Activated naive CD8-positive, alpha-beta T cell treated with anti-CD3 and anti-CD28 coated beads, Interleukin-2, amount 50 U/mL, for 24 hours (primary cell): ENCODE measurements at regions not wholly inside any gene's neighbourhood (a gene's known extent, or its start where the extent isn't known, plus 50 kb on each side); places are given as distances from the start of the nearest gene placed in this dataset.

Experiments
- ATAC-seq: fragments of 150-1000 bp; cut with Tn5 transposase; one replicate; pipeline ENCODE4 v1.10.0; 2021
- DNase-seq: peaks from one replicate; pipeline ENCODE4 v3.0.0; 2021
- H3K27ac Mint-ChIP-seq: one replicate; pipeline ENCODE4 v1.8.0; 2021; ENCODE audit warnings: mild to moderate bottlenecking, mixed read lengths
- H3K27me3 Mint-ChIP-seq: one replicate; pipeline ENCODE4 v1.8.0; 2021; ENCODE audit warnings: mixed read lengths
- H3K36me3 Mint-ChIP-seq: one replicate; pipeline ENCODE4 v1.8.0; 2021; ENCODE audit warnings: low read depth, mixed read lengths
- H3K4me1 Mint-ChIP-seq: one replicate; pipeline ENCODE4 v1.8.0; 2021; ENCODE audit warnings: mixed read lengths
- H3K4me3 Mint-ChIP-seq: one replicate; pipeline ENCODE4 v1.8.0; 2021; ENCODE audit warnings: mild to moderate bottlenecking, moderate library complexity, mixed read lengths
- H3K9me3 Mint-ChIP-seq: one replicate; pipeline ENCODE4 v1.8.0; 2021; ENCODE audit warnings: mixed read lengths

GRCh38 chr7:153432063-153432462 lies 620.1 kb upstream of the DPP6 start:
- Mint-ChIP-seq H3K4me3 (no peak overlapping the region), H3K27me3 (no peaks in the 10 kb centered on the region), H3K36me3 (no peaks in the 10 kb centered on the region), H3K27ac (no peak overlapping the region), H3K4me1 (no peaks in the 10 kb centered on the region), H3K9me3 (peaks cover 18% of the 10 kb centered on the region)
- no peak for DNase-seq
- no peak for ATAC-seq

- Mint-ChIP-seq H3K27ac (no peak overlapping the region), H3K36me3 (no peaks in the 10 kb centered on the region), H3K9me3 (peaks cover 18% of the 10 kb centered on the region), H3K4me1 (no peaks in the 10 kb centered on the region), H3K4me3 (no peak overlapping the region), H3K27me3 (no peaks in the 10 kb centered on the region)
- DNase-seq, result no peak
- no peak for ATAC-seq
Measured at GRCh38 chr7:153433223-153433622, 619.0 kb upstream of the DPP6 start.

DNA sequence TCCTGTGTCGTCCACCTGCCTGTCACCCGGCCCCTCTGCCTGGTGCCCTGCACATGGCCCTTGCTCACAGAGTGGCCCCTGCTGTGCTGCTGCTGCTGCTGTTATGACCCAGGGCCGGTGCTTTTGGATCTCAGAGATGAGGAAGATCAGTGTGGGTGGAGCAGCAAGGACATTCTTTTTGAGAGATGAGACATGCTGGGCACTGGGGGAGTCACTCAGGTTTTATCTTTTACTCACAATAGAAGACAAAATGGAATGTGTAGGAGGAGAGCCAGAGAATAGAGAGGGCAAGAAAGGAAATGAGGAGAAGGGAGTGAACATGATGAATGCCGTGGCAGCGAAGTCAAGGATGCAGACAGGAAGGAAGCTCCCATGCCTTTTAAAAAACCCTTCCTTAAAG lies 611.5 kb upstream of the DPP6 start:
- DNase-seq (no peak), ATAC-seq (no peak)
- Mint-ChIP-seq H3K4me1 (no peaks in the 10 kb centered on the region), H3K27me3 (no peaks in the 10 kb centered on the region), H3K4me3 (no peak overlapping the region), H3K27ac (no peak overlapping the region), H3K9me3 (peaks cover 3% of the 10 kb centered on the region), H3K36me3 (no peaks in the 10 kb centered on the region)

DNA sequence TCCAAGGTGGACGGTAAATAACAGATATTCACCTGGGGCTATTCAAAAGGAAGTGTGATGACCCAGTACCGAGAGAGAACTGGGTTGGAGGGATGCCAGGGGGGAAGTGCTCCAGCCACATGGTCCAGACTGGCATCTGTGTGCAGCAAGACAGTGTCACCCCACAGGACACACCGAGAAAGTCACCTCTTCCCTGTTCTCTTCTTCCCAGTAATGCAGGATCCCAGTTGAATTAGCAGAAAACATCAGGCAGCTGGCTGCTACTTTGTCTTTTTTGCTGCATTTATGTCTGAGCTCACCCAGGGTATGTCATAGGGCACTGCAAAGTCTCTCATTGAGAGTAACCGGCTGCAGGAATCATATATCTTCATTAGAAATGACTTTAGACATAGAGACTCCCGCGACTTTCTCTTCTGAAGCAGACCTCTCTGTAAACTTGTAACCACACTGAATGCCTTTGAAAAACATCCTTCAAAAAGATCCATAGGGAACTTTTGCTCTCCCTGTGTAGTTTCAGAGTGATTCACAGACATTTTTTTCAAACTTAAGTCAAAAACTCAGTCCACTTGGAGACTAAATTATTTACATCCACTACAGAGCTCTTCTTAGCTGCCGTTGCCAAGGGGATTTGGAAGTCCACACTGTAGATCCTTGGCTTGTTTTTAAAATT lies 609.0 kb upstream of the DPP6 start:
- Mint-ChIP-seq H3K27ac (no peak overlapping the region), H3K9me3 (no peaks in the 10 kb centered on the region), H3K4me3 (no peak overlapping the region), H3K36me3 (no peaks in the 10 kb centered on the region), H3K4me1 (no peaks in the 10 kb centered on the region), H3K27me3 (no peaks in the 10 kb centered on the region)
- ATAC-seq (no peak), DNase-seq (no peak)

- H3K4me1 Mint-ChIP-seq, result no peaks in the 10 kb centered on the region
- no peak overlapping the region for H3K27ac Mint-ChIP-seq
- H3K4me3 Mint-ChIP-seq, result no peak overlapping the region
- DNase-seq, result no peak
- H3K36me3 Mint-ChIP-seq, result no peaks in the 10 kb centered on the region
- no peaks in the 10 kb centered on the region for H3K9me3 Mint-ChIP-seq
- no peaks in the 10 kb centered on the region for H3K27me3 Mint-ChIP-seq
- no peak for ATAC-seq
Measured at GRCh38 chr7:153444641-153445040, 607.6 kb upstream of the DPP6 start.

DNA sequence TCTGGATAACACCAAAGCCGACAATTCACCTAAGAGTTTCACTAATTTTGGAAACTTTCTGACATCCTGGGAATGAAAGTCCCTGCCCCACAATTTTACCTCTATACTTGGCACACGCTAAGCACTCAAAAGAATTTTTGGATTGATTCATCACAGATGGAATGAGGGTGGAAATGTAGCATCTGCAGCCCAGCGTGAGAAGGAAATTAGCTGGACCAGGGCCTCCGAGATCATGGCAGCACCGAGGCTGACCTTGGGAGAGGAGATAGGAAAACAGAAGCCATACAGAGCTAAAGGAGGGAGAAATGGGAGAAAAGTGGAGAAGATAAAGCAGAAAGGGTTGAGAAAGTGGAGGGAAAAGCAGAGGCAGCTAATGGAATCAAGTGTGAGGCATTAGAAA lies 606.6 kb upstream of the DPP6 start:
- no peaks in the 10 kb centered on the region for H3K27me3 Mint-ChIP-seq
- no peak overlapping the region for H3K27ac Mint-ChIP-seq
- H3K36me3 Mint-ChIP-seq, result no peaks in the 10 kb centered on the region
- peaks cover 4% of the 10 kb centered on the region for H3K9me3 Mint-ChIP-seq
- H3K4me1 Mint-ChIP-seq, result no peaks in the 10 kb centered on the region
- ATAC-seq, result no peak
- no peak for DNase-seq
- H3K4me3 Mint-ChIP-seq, result no peak overlapping the region

- DNase-seq, result no peak
- no peaks in the 10 kb centered on the region for H3K36me3 Mint-ChIP-seq
- ATAC-seq, result no peak
- H3K4me3 Mint-ChIP-seq, result no peak overlapping the region
- no peaks in the 10 kb centered on the region for H3K27me3 Mint-ChIP-seq
- peaks cover 8% of the 10 kb centered on the region for H3K9me3 Mint-ChIP-seq
- H3K27ac Mint-ChIP-seq, result no peak overlapping the region
- no peaks in the 10 kb centered on the region for H3K4me1 Mint-ChIP-seq
Measured at GRCh38 chr7:153446490-153446889, 605.7 kb upstream of the DPP6 start.

- Mint-ChIP-seq H3K4me3 (no peak overlapping the region), H3K9me3 (peaks cover 10% of the 10 kb centered on the region), H3K27ac (no peak overlapping the region), H3K4me1 (no peaks in the 10 kb centered on the region), H3K27me3 (no peaks in the 10 kb centered on the region), H3K36me3 (no peaks in the 10 kb centered on the region)
- ATAC-seq (no peak), DNase-seq (no peak)
Measured at GRCh38 chr7:153447011-153447410, 605.2 kb upstream of the DPP6 start.

DNA sequence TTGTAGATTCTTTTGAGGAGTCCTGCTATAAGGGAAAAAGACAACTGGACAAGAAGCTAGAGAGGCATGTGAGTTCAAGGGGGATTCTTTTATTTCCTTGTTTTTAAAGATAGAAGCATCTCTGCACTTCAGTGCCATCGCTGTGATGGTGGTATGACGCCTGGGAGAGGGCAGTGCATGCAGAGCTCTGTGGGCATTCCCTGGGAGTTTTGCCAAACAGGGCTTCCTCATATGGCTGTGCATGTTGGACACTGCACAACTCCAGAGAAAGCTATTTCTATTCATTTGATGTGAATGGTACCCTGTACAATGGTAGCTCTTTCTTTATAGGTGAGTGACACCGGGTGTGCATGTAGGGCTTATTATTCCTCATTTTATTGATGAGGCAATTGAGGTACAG lies 599.5 kb upstream of the DPP6 start:
- no peak overlapping the region for H3K27ac Mint-ChIP-seq
- no peak overlapping the region for H3K4me3 Mint-ChIP-seq
- ATAC-seq, result no peak
- H3K27me3 Mint-ChIP-seq, result no peaks in the 10 kb centered on the region
- peaks cover 21% of the 10 kb centered on the region for H3K9me3 Mint-ChIP-seq
- no peaks in the 10 kb centered on the region for H3K36me3 Mint-ChIP-seq
- DNase-seq, result no peak
- no peaks in the 10 kb centered on the region for H3K4me1 Mint-ChIP-seq

GRCh38 chr7:153454306-153454705 lies 597.9 kb upstream of the DPP6 start:
- peaks cover 24% of the 10 kb centered on the region for H3K9me3 Mint-ChIP-seq
- no peaks in the 10 kb centered on the region for H3K27me3 Mint-ChIP-seq
- H3K27ac Mint-ChIP-seq, result no peak overlapping the region
- H3K4me1 Mint-ChIP-seq, result no peaks in the 10 kb centered on the region
- no peak overlapping the region for H3K4me3 Mint-ChIP-seq
- DNase-seq, result no peak
- ATAC-seq, result no peak
- H3K36me3 Mint-ChIP-seq, result no peaks in the 10 kb centered on the region

DNA sequence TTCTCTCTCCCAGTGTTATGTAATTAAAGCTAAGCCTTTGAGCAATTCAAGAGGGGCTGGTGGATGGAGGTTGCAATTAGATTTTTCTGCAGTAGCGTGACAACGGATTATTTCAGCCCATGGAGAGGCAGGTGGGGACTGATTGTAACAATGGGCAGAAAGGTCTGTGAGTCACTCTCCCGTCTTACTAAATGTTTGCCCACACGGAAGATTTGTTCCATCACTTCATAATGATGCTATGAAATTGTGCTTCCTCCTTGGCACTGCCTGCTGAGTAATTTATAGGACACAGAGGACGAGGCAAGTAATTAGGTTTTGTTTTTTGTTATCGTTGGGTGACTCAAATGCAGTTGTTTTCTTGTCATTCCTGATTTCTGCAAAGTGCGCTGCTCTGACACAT lies 594.5 kb upstream of the DPP6 start:
- no peak for DNase-seq
- no peak for ATAC-seq
- Mint-ChIP-seq H3K27ac (no peak overlapping the region), H3K4me3 (no peak overlapping the region), H3K27me3 (no peaks in the 10 kb centered on the region), H3K36me3 (no peaks in the 10 kb centered on the region), H3K9me3 (peaks cover 22% of the 10 kb centered on the region), H3K4me1 (no peaks in the 10 kb centered on the region)

- H3K27me3 Mint-ChIP-seq, result no peaks in the 10 kb centered on the region
- ATAC-seq (no peak), DNase-seq (no peak)
- no peak overlapping the region for H3K27ac Mint-ChIP-seq
- H3K36me3 Mint-ChIP-seq, result no peaks in the 10 kb centered on the region
- H3K4me3 Mint-ChIP-seq, result no peak overlapping the region
- H3K4me1 Mint-ChIP-seq, result no peaks in the 10 kb centered on the region
- peaks cover 7% of the 10 kb centered on the region for H3K9me3 Mint-ChIP-seq
Measured at GRCh38 chr7:153470004-153470671, 582.1 kb upstream of the DPP6 start.

DNA sequence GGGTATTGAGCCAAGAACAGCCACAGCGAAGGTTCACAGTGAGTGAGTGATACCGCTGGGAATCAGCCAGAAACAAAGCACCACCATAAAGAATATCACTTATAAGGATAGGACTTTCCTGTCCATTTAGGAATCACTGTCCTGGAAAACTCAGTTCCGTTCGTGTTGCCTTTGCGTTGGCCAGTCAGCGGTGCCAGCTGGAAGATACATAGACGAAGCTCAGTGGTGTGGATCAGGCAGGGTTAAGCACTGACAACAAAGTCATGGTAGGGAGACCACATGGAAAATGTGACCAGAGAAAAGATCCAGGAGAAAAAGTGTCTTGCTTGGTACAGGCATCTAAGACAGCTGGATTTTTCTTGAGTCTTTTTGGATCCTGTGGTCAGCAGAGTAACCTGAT lies 579.7 kb upstream of the DPP6 start:
- H3K4me3 Mint-ChIP-seq, result no peak overlapping the region
- H3K9me3 Mint-ChIP-seq, result peaks cover 7% of the 10 kb centered on the region
- H3K27me3 Mint-ChIP-seq, result no peaks in the 10 kb centered on the region
- H3K4me1 Mint-ChIP-seq, result no peaks in the 10 kb centered on the region
- H3K27ac Mint-ChIP-seq, result no peak overlapping the region
- H3K36me3 Mint-ChIP-seq, result no peaks in the 10 kb centered on the region
- DNase-seq (no peak), ATAC-seq (no peak)

DNA sequence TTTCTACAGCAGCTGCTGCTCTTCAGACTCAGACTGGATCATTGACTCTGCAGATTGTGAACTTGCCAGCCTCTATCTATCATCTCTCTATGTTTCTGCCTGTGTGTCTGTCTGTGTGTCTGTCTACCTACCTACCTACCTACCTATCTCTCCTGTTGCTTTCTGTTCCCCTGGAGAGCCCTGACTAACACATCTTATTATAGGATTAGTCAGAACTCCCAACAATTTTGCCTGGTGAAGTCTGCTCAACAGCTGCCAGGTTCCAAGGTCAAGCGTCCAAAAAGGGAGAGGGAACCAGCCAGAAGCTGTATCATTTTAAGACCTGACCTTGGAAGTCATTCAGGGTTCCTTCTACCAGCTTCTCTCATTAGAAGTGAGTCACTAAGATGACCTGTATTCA lies 579.0 kb upstream of the DPP6 start:
- Mint-ChIP-seq H3K36me3 (no peaks in the 10 kb centered on the region), H3K27ac (no peak overlapping the region), H3K4me1 (no peaks in the 10 kb centered on the region), H3K9me3 (peaks cover 7% of the 10 kb centered on the region), H3K4me3 (no peak overlapping the region), H3K27me3 (no peaks in the 10 kb centered on the region)
- ATAC-seq (no peak), DNase-seq (no peak)

DNA sequence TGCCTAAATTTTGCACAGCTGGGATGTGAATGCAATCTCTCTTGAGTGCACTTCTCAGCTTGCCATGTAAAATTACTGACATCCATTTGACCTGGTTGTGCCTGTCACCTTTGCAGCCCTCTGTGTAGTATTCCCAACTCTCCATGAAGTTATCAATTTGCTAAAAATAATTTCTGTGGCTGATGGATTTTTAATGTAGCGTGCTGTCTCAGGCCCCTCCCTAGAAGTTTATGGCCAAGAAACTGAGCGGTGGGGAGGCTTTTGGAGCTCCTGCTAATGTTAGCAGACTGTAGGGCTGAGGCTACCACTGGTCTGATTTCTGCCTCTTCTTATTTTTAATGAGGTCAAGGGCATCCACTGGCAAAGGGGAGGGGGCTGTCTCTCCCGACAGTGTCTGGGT lies 577.0 kb upstream of the DPP6 start:
- no peaks in the 10 kb centered on the region for H3K27me3 Mint-ChIP-seq
- DNase-seq (no peak), ATAC-seq (no peak)
- no peaks in the 10 kb centered on the region for H3K36me3 Mint-ChIP-seq
- H3K27ac Mint-ChIP-seq, result no peak overlapping the region
- H3K4me1 Mint-ChIP-seq, result no peaks in the 10 kb centered on the region
- H3K4me3 Mint-ChIP-seq, result no peak overlapping the region
- peaks cover 14% of the 10 kb centered on the region for H3K9me3 Mint-ChIP-seq

DNA sequence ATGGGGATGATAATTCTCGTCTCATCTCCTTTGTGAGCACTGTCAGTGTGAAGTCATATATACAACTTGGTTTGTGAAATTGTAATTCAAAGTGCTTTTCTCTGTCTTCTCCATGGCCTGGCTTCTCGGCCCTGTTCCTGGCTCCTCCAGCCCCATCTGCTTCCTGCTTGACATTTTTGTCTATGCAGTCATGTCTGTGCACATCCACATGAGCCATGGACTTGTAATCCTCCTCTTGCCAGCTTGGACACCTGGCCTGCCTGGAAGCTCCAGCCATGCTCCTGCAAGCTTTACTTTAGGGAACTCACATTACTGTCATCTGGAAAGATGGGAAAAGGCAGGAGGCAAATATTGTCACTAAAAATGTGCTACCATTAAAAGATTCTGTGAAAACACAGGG lies 576.0 kb upstream of the DPP6 start:
- Mint-ChIP-seq H3K27ac (no peak overlapping the region), H3K9me3 (peaks cover 16% of the 10 kb centered on the region), H3K27me3 (no peaks in the 10 kb centered on the region), H3K36me3 (no peaks in the 10 kb centered on the region), H3K4me1 (no peaks in the 10 kb centered on the region), H3K4me3 (no peak overlapping the region)
- ATAC-seq, result no peak
- DNase-seq, result no peak
